Liver (tissue), 8 donors: ENCODE measurements at regions not wholly inside any gene's neighbourhood (a gene's known extent, or its start where the extent isn't known, plus 50 kb on each side); places are given as distances from the start of the nearest gene placed in this dataset.
"Not testable (repeated sequence)": the region's sequence is repeated elsewhere in the genome, so short reads cannot be mapped to it uniquely, and the experiment has no call there.

ENCODE experiments used
- DNase-seq: peaks from one replicate; pipeline ENCODE4 v3.0.0-alpha.2; 2017; ENCODE audit warnings: low spot score
- H3K27ac ChIP-seq, 2 donors: one replicate each; pipeline ENCODE4 v1.7.0; 2013; ENCODE audit warnings: inconsistent platforms in 2 of 2, low read length in 2 of 2, control low read depth in 1 of 2, low read depth in 1 of 2, mild to moderate bottlenecking in 1 of 2
- H3K27me3 ChIP-seq, 4 donors: one replicate each; pipeline versions ENCODE4 v1.6.1 to v1.7.0; 2013; ENCODE audit warnings: low read length in 3 of 4, inconsistent platforms in 1 of 4, mild to moderate bottlenecking in 1 of 4, moderate library complexity in 1 of 4; ENCODE audit not compliant: control insufficient read depth in 4 of 4, insufficient read depth in 4 of 4
- H3K36me3 ChIP-seq, 4 donors: one replicate each; pipeline versions ENCODE4 v1.6.1 to v1.7.0; 2013; ENCODE audit warnings: low read length in 3 of 4, mild to moderate bottlenecking in 3 of 4, low read depth in 1 of 4, moderate library complexity in 1 of 4; ENCODE audit not compliant: control insufficient read depth in 4 of 4, insufficient read depth in 3 of 4
- H3K4me1 ChIP-seq, 4 donors: one replicate each; pipeline versions ENCODE4 v1.6.1 to v1.7.0; 2013; ENCODE audit warnings: low read length in 3 of 4, mild to moderate bottlenecking in 3 of 4, moderate library complexity in 1 of 4; ENCODE audit not compliant: control insufficient read depth in 4 of 4, insufficient read depth in 4 of 4
- H3K4me3 ChIP-seq, 3 donors: one replicate each; pipeline versions ENCODE4 v1.6.1 to v1.7.0; 2013; ENCODE audit warnings: low read length in 3 of 3, control low read depth in 1 of 3, low read depth in 1 of 3, mild to moderate bottlenecking in 1 of 3
- H3K9ac ChIP-seq, 2 donors: one replicate each; pipeline ENCODE4 v1.7.0; 2013; ENCODE audit warnings: low read length in 2 of 2, mild to moderate bottlenecking in 2 of 2, moderate library complexity in 2 of 2, control low read depth in 1 of 2, low read depth in 1 of 2
- H3K9me3 ChIP-seq, 4 donors: one replicate each; pipeline versions ENCODE4 v1.6.1 to v1.7.0; 2013; ENCODE audit warnings: low read length in 3 of 4; ENCODE audit not compliant: control insufficient read depth in 4 of 4
- EGR1 ChIP-seq, 2 donors: IDR thresholded peaks; 2 replicates each; pipeline ENCODE4 v1.6.1; 2016 to 2018; ENCODE audit warnings: antibody characterized with exemption in 2 of 2, low read depth in 2 of 2
- FOXA1 ChIP-seq: IDR thresholded peaks from 2 replicates; pipeline ENCODE4 v1.6.1; 2016; ENCODE audit warnings: antibody characterized with exemption
- FOXA2 ChIP-seq: IDR thresholded peaks from 2 replicates; pipeline ENCODE4 v1.6.1; 2016; ENCODE audit warnings: antibody characterized with exemption
- GABPA ChIP-seq, 2 donors: IDR thresholded peaks in 1 of 2; conservative IDR thresholded peaks in 1 of 2; 2 replicates each; pipeline ENCODE4 v1.6.1; 2016; ENCODE audit warnings: antibody characterized with exemption in 2 of 2, mild to moderate bottlenecking in 1 of 2, moderate library complexity in 1 of 2
- HNF4G ChIP-seq: IDR thresholded peaks from 2 replicates; pipeline ENCODE4 v1.6.1; 2016; ENCODE audit warnings: antibody characterized with exemption
- JUND ChIP-seq, 2 donors: IDR thresholded peaks; 2 replicates each; pipeline ENCODE4 v1.6.1; 2016; ENCODE audit warnings: antibody characterized with exemption in 2 of 2
- RXRA ChIP-seq, 2 donors: IDR thresholded peaks; 2 replicates each; pipeline ENCODE4 v1.6.1; 2017 to 2018; ENCODE audit warnings: antibody characterized with exemption in 2 of 2, mild to moderate bottlenecking in 1 of 2
- SP1 ChIP-seq: IDR thresholded peaks from 2 replicates; pipeline ENCODE4 v1.6.1; 2018; ENCODE audit warnings: antibody characterized with exemption, mild to moderate bottlenecking
- YY1 ChIP-seq: IDR thresholded peaks from 2 replicates; pipeline ENCODE4 v1.6.1; 2016; ENCODE audit warnings: antibody characterized with exemption, mild to moderate bottlenecking
- WGBS: extraction: QIAGEN DNeasy Blood & Tissue Kit; methylation state at CpG from one replicate; pipeline ENCODE4 v1.1.7; 2013; 5-methylcytosine and 5-hydroxymethylcytosine counted together
- TF ChIP-seq, protein P1 (sequence below): fragments of 150-350 bp; IDR thresholded peaks from 2 replicates; pipeline ENCODE4 v1.5.1; 2017; ENCODE audit warnings: improper control_type of control experiment, low read depth, low read length; ENCODE audit not compliant: missing input control
- TF ChIP-seq, protein P2 (sequence below): IDR thresholded peaks from 2 replicates; pipeline ENCODE4 v1.6.1; 2016; ENCODE audit warnings: antibody characterized with exemption
- TF ChIP-seq, protein P3 (sequence below): IDR thresholded peaks from 2 replicates; pipeline ENCODE4 v1.6.1; 2016; ENCODE audit warnings: antibody characterized with exemption, mild to moderate bottlenecking
- TF ChIP-seq, protein P4 (sequence below): IDR thresholded peaks from 2 replicates; pipeline ENCODE4 v1.6.1; 2016; ENCODE audit warnings: antibody characterized with exemption
- donor health status: healthy.
- donor health status: healthy.
- donor health status: healthy.
- donor health status: healthy.
- donor health status: healthy.

DNA sequence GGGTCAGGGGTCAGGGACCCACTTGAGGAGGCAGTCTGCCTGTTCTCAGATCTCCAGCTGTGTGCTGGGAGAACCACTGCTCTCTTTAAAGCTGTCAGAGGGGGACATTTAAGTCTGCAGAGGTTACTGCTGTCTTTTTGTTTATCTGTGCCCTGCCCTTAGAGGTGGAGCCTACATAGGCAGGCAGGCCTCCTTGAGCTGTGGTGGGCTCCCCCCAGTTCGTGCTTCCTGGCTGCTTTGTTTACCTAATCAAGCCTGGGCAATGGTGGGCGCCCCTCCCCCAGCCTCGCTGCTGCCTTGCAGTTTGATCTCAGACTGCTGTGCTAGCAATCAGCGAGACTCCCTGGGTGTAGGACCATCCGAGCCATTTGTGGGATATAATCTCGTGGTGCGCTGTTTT, 830.5 kb upstream of the ANO3 start:
- H3K27ac ChIP-seq, DNase-seq, H3K4me3 ChIP-seq, H3K27me3 ChIP-seq, H3K9me3 ChIP-seq, H3K36me3 ChIP-seq, H3K4me1 ChIP-seq, H3K9ac ChIP-seq: not testable (repeated sequence)
- 64% methylated on average over 7 of the region's 7 CpGs for WGBS

DNA sequence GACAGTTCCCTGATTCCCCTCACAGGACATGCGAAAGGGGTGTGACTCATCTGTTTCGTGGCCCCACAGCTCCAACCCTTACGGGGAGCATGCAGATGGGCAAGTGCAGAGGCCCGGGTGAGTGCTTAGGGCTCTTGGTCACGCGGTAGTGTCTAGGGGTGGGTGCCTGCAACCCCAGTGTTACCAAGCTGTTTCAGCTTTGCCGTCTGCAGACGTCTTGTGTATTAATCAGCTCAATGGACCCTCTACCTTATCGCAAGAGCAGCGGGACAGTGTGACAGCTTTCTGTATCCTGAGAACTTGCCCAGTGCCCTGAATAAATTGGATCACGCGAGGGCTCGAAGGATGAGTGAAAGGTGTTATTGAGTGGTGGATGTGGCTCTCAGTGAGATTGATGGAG, 816.4 kb upstream of the ANO3 start:
- no peak overlapping the region for H3K27ac ChIP-seq
- H3K9me3 ChIP-seq, result no peaks in the 10 kb centered on the region
- no peaks in the 10 kb centered on the region for H3K36me3 ChIP-seq
- H3K4me3 ChIP-seq, result no peak overlapping the region
- no peaks in the 10 kb centered on the region for H3K27me3 ChIP-seq
- no peak overlapping the region for H3K9ac ChIP-seq
- no peak for DNase-seq
- H3K4me1 ChIP-seq, result no peaks in the 10 kb centered on the region
- TF ChIP-seq EGR1 (IDR thresholded peaks at IDR 0.05; ENCODE audit: low read depth in 2 of 2), result no peak
- no peak for TF ChIP-seq JUND (IDR thresholded peaks at IDR 0.05)
- TF ChIP-seq, protein P1, sequence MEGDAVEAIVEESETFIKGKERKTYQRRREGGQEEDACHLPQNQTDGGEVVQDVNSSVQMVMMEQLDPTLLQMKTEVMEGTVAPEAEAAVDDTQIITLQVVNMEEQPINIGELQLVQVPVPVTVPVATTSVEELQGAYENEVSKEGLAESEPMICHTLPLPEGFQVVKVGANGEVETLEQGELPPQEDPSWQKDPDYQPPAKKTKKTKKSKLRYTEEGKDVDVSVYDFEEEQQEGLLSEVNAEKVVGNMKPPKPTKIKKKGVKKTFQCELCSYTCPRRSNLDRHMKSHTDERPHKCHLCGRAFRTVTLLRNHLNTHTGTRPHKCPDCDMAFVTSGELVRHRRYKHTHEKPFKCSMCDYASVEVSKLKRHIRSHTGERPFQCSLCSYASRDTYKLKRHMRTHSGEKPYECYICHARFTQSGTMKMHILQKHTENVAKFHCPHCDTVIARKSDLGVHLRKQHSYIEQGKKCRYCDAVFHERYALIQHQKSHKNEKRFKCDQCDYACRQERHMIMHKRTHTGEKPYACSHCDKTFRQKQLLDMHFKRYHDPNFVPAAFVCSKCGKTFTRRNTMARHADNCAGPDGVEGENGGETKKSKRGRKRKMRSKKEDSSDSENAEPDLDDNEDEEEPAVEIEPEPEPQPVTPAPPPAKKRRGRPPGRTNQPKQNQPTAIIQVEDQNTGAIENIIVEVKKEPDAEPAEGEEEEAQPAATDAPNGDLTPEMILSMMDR, result no peak
- TF ChIP-seq SP1, result no peak
- TF ChIP-seq, protein P2, sequence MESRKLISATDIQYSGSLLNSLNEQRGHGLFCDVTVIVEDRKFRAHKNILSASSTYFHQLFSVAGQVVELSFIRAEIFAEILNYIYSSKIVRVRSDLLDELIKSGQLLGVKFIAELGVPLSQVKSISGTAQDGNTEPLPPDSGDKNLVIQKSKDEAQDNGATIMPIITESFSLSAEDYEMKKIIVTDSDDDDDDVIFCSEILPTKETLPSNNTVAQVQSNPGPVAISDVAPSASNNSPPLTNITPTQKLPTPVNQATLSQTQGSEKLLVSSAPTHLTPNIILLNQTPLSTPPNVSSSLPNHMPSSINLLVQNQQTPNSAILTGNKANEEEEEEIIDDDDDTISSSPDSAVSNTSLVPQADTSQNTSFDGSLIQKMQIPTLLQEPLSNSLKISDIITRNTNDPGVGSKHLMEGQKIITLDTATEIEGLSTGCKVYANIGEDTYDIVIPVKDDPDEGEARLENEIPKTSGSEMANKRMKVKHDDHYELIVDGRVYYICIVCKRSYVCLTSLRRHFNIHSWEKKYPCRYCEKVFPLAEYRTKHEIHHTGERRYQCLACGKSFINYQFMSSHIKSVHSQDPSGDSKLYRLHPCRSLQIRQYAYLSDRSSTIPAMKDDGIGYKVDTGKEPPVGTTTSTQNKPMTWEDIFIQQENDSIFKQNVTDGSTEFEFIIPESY, result no peak
- TF ChIP-seq, protein P3, sequence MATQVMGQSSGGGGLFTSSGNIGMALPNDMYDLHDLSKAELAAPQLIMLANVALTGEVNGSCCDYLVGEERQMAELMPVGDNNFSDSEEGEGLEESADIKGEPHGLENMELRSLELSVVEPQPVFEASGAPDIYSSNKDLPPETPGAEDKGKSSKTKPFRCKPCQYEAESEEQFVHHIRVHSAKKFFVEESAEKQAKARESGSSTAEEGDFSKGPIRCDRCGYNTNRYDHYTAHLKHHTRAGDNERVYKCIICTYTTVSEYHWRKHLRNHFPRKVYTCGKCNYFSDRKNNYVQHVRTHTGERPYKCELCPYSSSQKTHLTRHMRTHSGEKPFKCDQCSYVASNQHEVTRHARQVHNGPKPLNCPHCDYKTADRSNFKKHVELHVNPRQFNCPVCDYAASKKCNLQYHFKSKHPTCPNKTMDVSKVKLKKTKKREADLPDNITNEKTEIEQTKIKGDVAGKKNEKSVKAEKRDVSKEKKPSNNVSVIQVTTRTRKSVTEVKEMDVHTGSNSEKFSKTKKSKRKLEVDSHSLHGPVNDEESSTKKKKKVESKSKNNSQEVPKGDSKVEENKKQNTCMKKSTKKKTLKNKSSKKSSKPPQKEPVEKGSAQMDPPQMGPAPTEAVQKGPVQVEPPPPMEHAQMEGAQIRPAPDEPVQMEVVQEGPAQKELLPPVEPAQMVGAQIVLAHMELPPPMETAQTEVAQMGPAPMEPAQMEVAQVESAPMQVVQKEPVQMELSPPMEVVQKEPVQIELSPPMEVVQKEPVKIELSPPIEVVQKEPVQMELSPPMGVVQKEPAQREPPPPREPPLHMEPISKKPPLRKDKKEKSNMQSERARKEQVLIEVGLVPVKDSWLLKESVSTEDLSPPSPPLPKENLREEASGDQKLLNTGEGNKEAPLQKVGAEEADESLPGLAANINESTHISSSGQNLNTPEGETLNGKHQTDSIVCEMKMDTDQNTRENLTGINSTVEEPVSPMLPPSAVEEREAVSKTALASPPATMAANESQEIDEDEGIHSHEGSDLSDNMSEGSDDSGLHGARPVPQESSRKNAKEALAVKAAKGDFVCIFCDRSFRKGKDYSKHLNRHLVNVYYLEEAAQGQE, result no peak
- no peak for TF ChIP-seq YY1
- no peak for TF ChIP-seq RXRA (IDR thresholded peaks at IDR 0.05)
- no peak for TF ChIP-seq FOXA2
- TF ChIP-seq GABPA (IDR thresholded peaks at IDR 0.05 in 1 of 2, conservative IDR thresholded peaks at IDR 0.05 in 1 of 2), result no peak
- TF ChIP-seq HNF4G, result no peak
- TF ChIP-seq, protein P4, sequence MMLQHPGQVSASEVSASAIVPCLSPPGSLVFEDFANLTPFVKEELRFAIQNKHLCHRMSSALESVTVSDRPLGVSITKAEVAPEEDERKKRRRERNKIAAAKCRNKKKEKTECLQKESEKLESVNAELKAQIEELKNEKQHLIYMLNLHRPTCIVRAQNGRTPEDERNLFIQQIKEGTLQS, result no peak
- no peak for TF ChIP-seq FOXA1
- WGBS, result 93% methylated on average over 13 of the region's 13 CpGs
